Activated naive CD4-positive, alpha-beta T cell treated with anti-CD3 and anti-CD28 coated beads, Interleukin-2, amount 50 U/mL, for 24 hours (primary cell): ENCODE measurements at regions not wholly inside any gene's neighbourhood (a gene's known extent, or its start where the extent isn't known, plus 50 kb on each side); places are given as distances from the start of the nearest gene placed in this dataset.

Experiments
- H3K27ac Mint-ChIP-seq: one replicate; pipeline ENCODE4 v1.8.0; 2021; ENCODE audit warnings: mild to moderate bottlenecking, mixed read lengths
- H3K27me3 Mint-ChIP-seq: one replicate; pipeline ENCODE4 v1.8.0; 2021; ENCODE audit warnings: mixed read lengths
- H3K36me3 Mint-ChIP-seq: one replicate; pipeline ENCODE4 v1.8.0; 2021; ENCODE audit warnings: mixed read lengths
- H3K4me1 Mint-ChIP-seq: one replicate; pipeline ENCODE4 v1.8.0; 2021; ENCODE audit warnings: mixed read lengths
- H3K4me3 Mint-ChIP-seq: one replicate; pipeline ENCODE4 v1.8.0; 2021; ENCODE audit warnings: mild to moderate bottlenecking, mixed read lengths
- H3K9me3 Mint-ChIP-seq: one replicate; pipeline ENCODE4 v1.8.0; 2021; ENCODE audit warnings: mixed read lengths

GRCh38 chr17:33389504-33390135, 96.5 kb upstream of the ASIC2 start:
- H3K36me3 Mint-ChIP-seq: no peaks in the 10 kb centered on the region

GRCh38 chr17:33390479-33391176, 97.5 kb upstream of the ASIC2 start:
- no peaks in the 10 kb centered on the region for H3K9me3 Mint-ChIP-seq
- no peak overlapping the region for H3K27ac Mint-ChIP-seq
- no peak overlapping the region for H3K4me3 Mint-ChIP-seq
- peaks cover 3% of the 10 kb centered on the region for H3K27me3 Mint-ChIP-seq
- no peaks in the 10 kb centered on the region for H3K4me1 Mint-ChIP-seq
- H3K36me3 Mint-ChIP-seq: no peaks in the 10 kb centered on the region

More at GRCh38 chr17:33389504-33390135, 96.5 kb upstream of the ASIC2 start:
- no peaks in the 10 kb centered on the region for H3K4me1 Mint-ChIP-seq
- no peak overlapping the region for H3K27ac Mint-ChIP-seq
- H3K27me3 Mint-ChIP-seq: peaks cover 3% of the 10 kb centered on the region
- no peak overlapping the region for H3K4me3 Mint-ChIP-seq
- H3K9me3 Mint-ChIP-seq: no peaks in the 10 kb centered on the region

- Mint-ChIP-seq H3K27ac (no peak overlapping the region), H3K4me3 (no peak overlapping the region), H3K9me3 (no peaks in the 10 kb centered on the region), H3K36me3 (no peaks in the 10 kb centered on the region), H3K4me1 (no peaks in the 10 kb centered on the region), H3K27me3 (peaks cover 4% of the 10 kb centered on the region)
Observed at GRCh38 chr17:33396818-33397217, 103.7 kb upstream of the ASIC2 start.

GRCh38 chr17:33398386-33398785, 105.3 kb upstream of the ASIC2 start:
- Mint-ChIP-seq H3K4me3 (no peak overlapping the region), H3K9me3 (no peaks in the 10 kb centered on the region), H3K27ac (no peak overlapping the region), H3K36me3 (no peaks in the 10 kb centered on the region), H3K4me1 (no peaks in the 10 kb centered on the region), H3K27me3 (peaks cover 8% of the 10 kb centered on the region)

GRCh38 chr17:33401249-33401648, 108.2 kb upstream of the ASIC2 start:
- Mint-ChIP-seq H3K36me3 (no peaks in the 10 kb centered on the region), H3K27me3 (peaks cover 8% of the 10 kb centered on the region), H3K4me3 (no peak overlapping the region), H3K27ac (no peak overlapping the region), H3K4me1 (no peaks in the 10 kb centered on the region), H3K9me3 (no peaks in the 10 kb centered on the region)

- Mint-ChIP-seq H3K4me3 (no peak overlapping the region), H3K27ac (no peak overlapping the region), H3K36me3 (no peaks in the 10 kb centered on the region), H3K4me1 (no peaks in the 10 kb centered on the region), H3K9me3 (no peaks in the 10 kb centered on the region), H3K27me3 (peaks cover 8% of the 10 kb centered on the region)
Observed at GRCh38 chr17:33403194-33403593, 110.1 kb upstream of the ASIC2 start.

- no peaks in the 10 kb centered on the region for H3K4me1 Mint-ChIP-seq
- no peak overlapping the region for H3K4me3 Mint-ChIP-seq
- no peak overlapping the region for H3K27ac Mint-ChIP-seq
- no peaks in the 10 kb centered on the region for H3K36me3 Mint-ChIP-seq
- H3K27me3 Mint-ChIP-seq: peaks cover 8% of the 10 kb centered on the region
- H3K9me3 Mint-ChIP-seq: no peaks in the 10 kb centered on the region
Observed at GRCh38 chr17:33404070-33404819, 111.2 kb upstream of the ASIC2 start.

- Mint-ChIP-seq H3K9me3 (no peaks in the 10 kb centered on the region), H3K4me1 (no peaks in the 10 kb centered on the region), H3K27ac (no peak overlapping the region), H3K36me3 (peaks cover 1% of the 10 kb centered on the region), H3K4me3 (no peak overlapping the region), H3K27me3 (peaks cover 4% of the 10 kb centered on the region)
Observed at GRCh38 chr17:33416131-33416530, 123.0 kb upstream of the ASIC2 start.

GRCh38 chr17:33421933-33422332, 128.8 kb upstream of the ASIC2 start:
- H3K4me1 Mint-ChIP-seq: no peaks in the 10 kb centered on the region
- H3K9me3 Mint-ChIP-seq: peaks cover 6% of the 10 kb centered on the region
- no peaks in the 10 kb centered on the region for H3K36me3 Mint-ChIP-seq
- H3K27ac Mint-ChIP-seq: no peak overlapping the region
- no peak overlapping the region for H3K4me3 Mint-ChIP-seq
- peaks cover 3% of the 10 kb centered on the region for H3K27me3 Mint-ChIP-seq

- H3K36me3 Mint-ChIP-seq: no peaks in the 10 kb centered on the region
- H3K27me3 Mint-ChIP-seq: peaks cover 3% of the 10 kb centered on the region
Observed at GRCh38 chr17:33433581-33433980, 140.5 kb upstream of the ASIC2 start.

GRCh38 chr17:33434841-33435240, 141.7 kb upstream of the ASIC2 start:
- H3K9me3 Mint-ChIP-seq: no peaks in the 10 kb centered on the region
- H3K4me1 Mint-ChIP-seq: no peaks in the 10 kb centered on the region
- H3K4me3 Mint-ChIP-seq: no peak overlapping the region
- H3K27me3 Mint-ChIP-seq: no peaks in the 10 kb centered on the region
- no peak overlapping the region for H3K27ac Mint-ChIP-seq
- no peaks in the 10 kb centered on the region for H3K36me3 Mint-ChIP-seq

More at GRCh38 chr17:33433581-33433980, 140.5 kb upstream of the ASIC2 start:
- no peaks in the 10 kb centered on the region for H3K9me3 Mint-ChIP-seq
- H3K4me3 Mint-ChIP-seq: no peak overlapping the region
- H3K4me1 Mint-ChIP-seq: no peaks in the 10 kb centered on the region
- no peak overlapping the region for H3K27ac Mint-ChIP-seq

GRCh38 chr17:33435721-33436301, 142.7 kb upstream of the ASIC2 start:
- H3K27me3 Mint-ChIP-seq: no peaks in the 10 kb centered on the region
- H3K4me3 Mint-ChIP-seq: no peak overlapping the region
- H3K9me3 Mint-ChIP-seq: no peaks in the 10 kb centered on the region
- no peaks in the 10 kb centered on the region for H3K4me1 Mint-ChIP-seq
- H3K36me3 Mint-ChIP-seq: no peaks in the 10 kb centered on the region
- no peak overlapping the region for H3K27ac Mint-ChIP-seq

- Mint-ChIP-seq H3K27me3 (no peaks in the 10 kb centered on the region), H3K9me3 (no peaks in the 10 kb centered on the region), H3K36me3 (no peaks in the 10 kb centered on the region), H3K4me3 (no peak overlapping the region), H3K4me1 (no peaks in the 10 kb centered on the region), H3K27ac (no peak overlapping the region)
Observed at GRCh38 chr17:33436321-33436720, 143.2 kb upstream of the ASIC2 start.

- Mint-ChIP-seq H3K4me1 (no peaks in the 10 kb centered on the region), H3K27ac (no peak overlapping the region), H3K36me3 (no peaks in the 10 kb centered on the region), H3K9me3 (peaks cover 7% of the 10 kb centered on the region), H3K4me3 (no peak overlapping the region), H3K27me3 (peaks cover 1% of the 10 kb centered on the region)
Observed at GRCh38 chr17:33438139-33438538, 145.0 kb upstream of the ASIC2 start.

- Mint-ChIP-seq H3K4me3 (no peak overlapping the region), H3K27ac (no peak overlapping the region), H3K9me3 (peaks cover 8% of the 10 kb centered on the region), H3K27me3 (peaks cover 2% of the 10 kb centered on the region), H3K4me1 (no peaks in the 10 kb centered on the region), H3K36me3 (no peaks in the 10 kb centered on the region)
Observed at GRCh38 chr17:33438578-33438977, 145.5 kb upstream of the ASIC2 start.

- H3K27ac Mint-ChIP-seq: no peak overlapping the region
- H3K9me3 Mint-ChIP-seq: peaks cover 8% of the 10 kb centered on the region
- H3K36me3 Mint-ChIP-seq: no peaks in the 10 kb centered on the region
- H3K4me3 Mint-ChIP-seq: no peak overlapping the region
- H3K27me3 Mint-ChIP-seq: peaks cover 4% of the 10 kb centered on the region
- H3K4me1 Mint-ChIP-seq: no peaks in the 10 kb centered on the region
Observed at GRCh38 chr17:33442320-33442719, 149.2 kb upstream of the ASIC2 start.
